GM23248 (cell line): ENCODE measurements at regions not wholly inside any gene's neighbourhood (a gene's known extent, or its start where the extent isn't known, plus 50 kb on each side); places are given as distances from the start of the nearest gene placed in this dataset.

ENCODE experiments used
- DNase-seq: peaks from one replicate; pipeline ENCODE4 v3.0.0-alpha.2; 2015
- H2AFZ ChIP-seq: fragments of 200-600 bp; sonication (generic); 2 replicates; pipeline ENCODE4 v1.6.1; 2016; ENCODE audit warnings: antibody characterized with exemption
- H3F3A ChIP-seq: fragments of 200-600 bp; sonication (generic); 2 replicates; pipeline ENCODE4 v1.6.1; 2016; ENCODE audit warnings: mild to moderate bottlenecking, antibody characterized with exemption, mixed run types; ENCODE audit not compliant: insufficient read depth
- H3K27ac ChIP-seq: fragments of 200-600 bp; sonication (generic); 2 replicates; pipeline ENCODE4 v1.5.1; 2016; ENCODE audit warnings: mild to moderate bottlenecking
- H3K27me3 ChIP-seq: fragments of 200-600 bp; sonication (generic); replicated peaks from 2 replicates; pipeline ENCODE4 v1.6.1; 2016; ENCODE audit warnings: mild to moderate bottlenecking; ENCODE audit not compliant: insufficient read depth
- H3K36me3 ChIP-seq: fragments of 200-600 bp; sonication (generic); 2 replicates; pipeline ENCODE4 v1.6.1; 2016; ENCODE audit warnings: low read depth, mild to moderate bottlenecking
- H3K4me1 ChIP-seq: fragments of 200-600 bp; sonication (generic); 2 replicates; pipeline ENCODE4 v1.6.1; 2016; ENCODE audit warnings: mild to moderate bottlenecking; ENCODE audit not compliant: insufficient read depth
- H3K4me2 ChIP-seq: fragments of 200-600 bp; sonication (generic); one replicate; pipeline ENCODE4 v1.6.1; 2016; ENCODE audit warnings: mild to moderate bottlenecking; ENCODE audit not compliant: unreplicated experiment
- H3K4me3 ChIP-seq: fragments of 200-600 bp; sonication (generic); 2 replicates; pipeline ENCODE4 v1.5.1; 2016; ENCODE audit warnings: mild to moderate bottlenecking
- H3K79me2 ChIP-seq: fragments of 200-600 bp; sonication (generic); 2 replicates; pipeline ENCODE4 v1.6.1; 2016; ENCODE audit warnings: mild to moderate bottlenecking; ENCODE audit not compliant: insufficient read depth
- H3K9ac ChIP-seq: fragments of 200-600 bp; sonication (generic); 2 replicates; pipeline ENCODE4 v1.6.1; 2016; ENCODE audit warnings: mild to moderate bottlenecking
- H3K9me2 ChIP-seq: fragments of 200-600 bp; sonication (generic); 2 replicates; pipeline ENCODE4 v1.6.1; 2016; ENCODE audit warnings: mixed run types, mild to moderate bottlenecking, moderate library complexity; ENCODE audit not compliant: insufficient read depth
- H3K9me3 ChIP-seq: fragments of 200-600 bp; sonication (generic); one replicate; pipeline ENCODE4 v1.6.1; 2017; ENCODE audit warnings: low read depth
- H4K20me1 ChIP-seq: fragments of 200-600 bp; sonication (generic); 2 replicates; pipeline ENCODE4 v1.6.0; 2016; ENCODE audit not compliant: insufficient read depth
- EZH2 ChIP-seq: fragments of 200-600 bp; sonication (generic); IDR thresholded peaks from 2 replicates; pipeline ENCODE4 v1.6.1; 2018; ENCODE audit warnings: antibody characterized with exemption, mild to moderate bottlenecking; ENCODE audit not compliant: insufficient read depth, poor library complexity, severe bottlenecking
- EZH2phosphoT487 ChIP-seq: fragments of 200-600 bp; sonication (generic); IDR thresholded peaks from 2 replicates; pipeline ENCODE4 v1.6.1; 2018; ENCODE audit warnings: antibody characterized with exemption, moderate library complexity, mild to moderate bottlenecking, low read depth; ENCODE audit not compliant: insufficient read depth
- WGBS, 2 experiments: methylation state at CpG; one replicate each; pipeline ENCODE4 v1.1.6; 2015 to 2017; ENCODE audit warnings: low lambda C conversion rate in 2 of 2, low coverage in 1 of 2; ENCODE audit errors: missing lambda C conversion rate in 2 of 2; 5-methylcytosine and 5-hydroxymethylcytosine counted together
- in situ Hi-C: fragments of 300-500 bp; cut with MboI; formaldehyde crosslinking; loops from 2 replicates; pipeline ENCODE4 v1.15.0; 2020

GRCh38 chr2:144248350-144249034, 271.4 kb downstream of the ZEB2 start:
- 0 out of 2 replicates have a peak, but pooled peaks cover 5% of the 10 kb centered on the region for H3K79me2 ChIP-seq
- in situ Hi-C loops, result no loop called here
- H3F3A ChIP-seq, result no peaks in the 10 kb centered on the region
- peaks cover 13% of the 10 kb centered on the region for H3K4me1 ChIP-seq
- H4K20me1 ChIP-seq, result no peaks in the 10 kb centered on the region
- H3K4me2 ChIP-seq, result peak overlapping the region; percentile 64
- peak overlapping the region; percentile 74 for H2AFZ ChIP-seq
- no peaks in the 10 kb centered on the region for H3K36me3 ChIP-seq
- no peak for TF ChIP-seq EZH2
- TF ChIP-seq EZH2phosphoT487, result no peak
- H3K9ac ChIP-seq, result peak overlapping the region; percentile 65
- peak overlapping the region; percentile 50 for H3K4me3 ChIP-seq
- no peaks in the 10 kb centered on the region for H3K9me3 ChIP-seq
- 67 to 75% methylated on average over 4 of the region's 4 CpGs for WGBS, 2 experiments
- H3K9me2 ChIP-seq, result no peaks in the 10 kb centered on the region
- no peaks in the 10 kb centered on the region for H3K27me3 ChIP-seq
- peak; percentile 1 for DNase-seq
- peak overlapping the region; percentile 33 for H3K27ac ChIP-seq

GRCh38 chr2:144244938-144245337, 275.0 kb downstream of the ZEB2 start:
- no peak for DNase-seq
- no peak overlapping the region for H3K4me3 ChIP-seq
- no peaks in the 10 kb centered on the region for H3K9me3 ChIP-seq
- H3K27me3 ChIP-seq, result no peaks in the 10 kb centered on the region
- in situ Hi-C loops, result no loop called here
- no peak overlapping the region for H3K27ac ChIP-seq
- no peaks in the 10 kb centered on the region for H3F3A ChIP-seq
- no peaks in the 10 kb centered on the region for H4K20me1 ChIP-seq
- H3K4me1 ChIP-seq, result peaks cover 13% of the 10 kb centered on the region
- H2AFZ ChIP-seq, result no peak overlapping the region
- H3K4me2 ChIP-seq, result no peak overlapping the region
- no peak overlapping the region for H3K9ac ChIP-seq
- no peaks in the 10 kb centered on the region for H3K36me3 ChIP-seq
- TF ChIP-seq EZH2phosphoT487 (no peak), EZH2 (no peak)
- H3K79me2 ChIP-seq, result no peaks in the 10 kb centered on the region
- H3K9me2 ChIP-seq, result no peaks in the 10 kb centered on the region

DNA sequence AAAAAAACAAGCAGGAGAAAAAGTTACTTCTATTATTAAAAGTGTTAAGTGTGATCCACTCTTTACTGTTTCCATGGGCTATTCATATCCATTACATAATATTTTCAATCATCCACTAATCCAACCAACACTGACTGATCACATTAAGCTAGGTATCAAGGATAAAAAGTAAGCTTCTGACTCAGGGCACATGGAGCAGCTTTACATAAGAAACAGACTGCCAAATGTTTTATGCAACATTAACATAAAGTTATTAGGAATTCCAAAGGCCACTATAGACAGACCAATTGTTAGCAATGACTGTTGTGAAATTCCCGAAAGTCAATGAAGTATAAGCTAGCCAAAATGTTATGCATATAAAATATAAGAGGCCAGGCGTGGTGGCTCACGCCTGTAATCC, 277.6 kb downstream of the ZEB2 start:
- Histone ChIP-seq H3K27me3 (no peaks in the 10 kb centered on the region), H3F3A (no peaks in the 10 kb centered on the region), H3K36me3 (no peaks in the 10 kb centered on the region), H3K4me3 (no peak overlapping the region), H3K9me3 (no peaks in the 10 kb centered on the region), H3K79me2 (no peaks in the 10 kb centered on the region; the same call in 1 of the 2 replicates), H3K27ac (no peak overlapping the region), H4K20me1 (no peaks in the 10 kb centered on the region), H3K9ac (no peak overlapping the region), H3K4me2 (no peak overlapping the region), H3K4me1 (no peaks in the 10 kb centered on the region), H3K9me2 (no peaks in the 10 kb centered on the region), H2AFZ (no peak overlapping the region)
- DNase-seq, result no peak
- no peak for TF ChIP-seq EZH2phosphoT487
- no peak for TF ChIP-seq EZH2
- in situ Hi-C loops, result no loop called here
- WGBS, 2 experiments, result 95 to 99% methylated on average over 3 of the region's 3 CpGs

GRCh38 chr2:144241801-144242200, 278.1 kb downstream of the ZEB2 start:
- H3K9me3 ChIP-seq, result no peaks in the 10 kb centered on the region
- H3K36me3 ChIP-seq, result no peaks in the 10 kb centered on the region
- H4K20me1 ChIP-seq, result no peaks in the 10 kb centered on the region
- TF ChIP-seq EZH2 (no peak), EZH2phosphoT487 (no peak)
- no peak for DNase-seq
- in situ Hi-C loops, result no loop called here
- no peaks in the 10 kb centered on the region; the same call in 1 of the 2 replicates for H3K79me2 ChIP-seq
- H3F3A ChIP-seq, result no peaks in the 10 kb centered on the region
- H3K27ac ChIP-seq, result no peak overlapping the region
- no peaks in the 10 kb centered on the region for H3K27me3 ChIP-seq
- H3K4me2 ChIP-seq, result no peak overlapping the region
- H3K4me3 ChIP-seq, result no peak overlapping the region
- no peaks in the 10 kb centered on the region for H3K9me2 ChIP-seq
- no peak overlapping the region for H2AFZ ChIP-seq
- 84 to 95% methylated on average over 1 of the region's 1 CpG for WGBS, 2 experiments
- H3K4me1 ChIP-seq, result no peaks in the 10 kb centered on the region
- H3K9ac ChIP-seq, result no peak overlapping the region
